Smooth muscle cell (in vitro differentiated cells): ENCODE measurements at regions not wholly inside any gene's neighbourhood (a gene's known extent, or its start where the extent isn't known, plus 50 kb on each side); places are given as distances from the start of the nearest gene placed in this dataset.

Experiments used
- DNase-seq: peaks from one replicate; lab custom pipeline; 2025; ENCODE audit not compliant: unreplicated experiment; lab: John Stamatoyannopoulos, UW
- H2AFZ ChIP-seq: fragments of 200-600 bp; sonication (generic); 2 replicates; pipeline ENCODE4 v1.6.0; 2016; ENCODE audit warnings: antibody characterized with exemption, low read depth, mild to moderate bottlenecking
- H3F3A ChIP-seq: fragments of 200-600 bp; sonication (generic); 2 replicates; pipeline ENCODE4 v1.6.0; 2017; ENCODE audit warnings: antibody characterized with exemption, low read depth
- H3K27ac ChIP-seq: fragments of 200-600 bp; sonication (generic); 2 replicates; pipeline ENCODE4 v1.5.1; 2016; ENCODE audit warnings: low read depth, mild to moderate bottlenecking
- H3K27me3 ChIP-seq: fragments of 200-600 bp; sonication (generic); 2 replicates; pipeline ENCODE4 v1.6.1; 2016; ENCODE audit warnings: low read depth, mild to moderate bottlenecking
- H3K36me3 ChIP-seq: fragments of 200-600 bp; sonication (generic); 2 replicates; pipeline ENCODE4 v1.5.1; 2016; ENCODE audit warnings: low read depth
- H3K4me1 ChIP-seq: fragments of 200-600 bp; sonication (generic); 2 replicates; pipeline ENCODE4 v1.5.1; 2016; ENCODE audit warnings: low read depth
- H3K4me2 ChIP-seq: fragments of 200-600 bp; sonication (generic); 2 replicates; pipeline ENCODE4 v1.6.0; 2016; ENCODE audit warnings: mild to moderate bottlenecking
- H3K4me3 ChIP-seq: fragments of 200-600 bp; sonication (generic); 2 replicates; pipeline ENCODE4 v1.5.1; 2016; ENCODE audit warnings: mild to moderate bottlenecking
- H3K79me2 ChIP-seq: fragments of 200-600 bp; sonication (generic); 2 replicates; pipeline ENCODE4 v1.6.0; 2016; ENCODE audit warnings: low read depth, mild to moderate bottlenecking
- H3K9ac ChIP-seq: fragments of 200-600 bp; sonication (generic); 2 replicates; pipeline ENCODE4 v1.6.0; 2016; ENCODE audit warnings: low read depth
- H3K9me3 ChIP-seq: fragments of 200-600 bp; sonication (generic); replicated peaks from 2 replicates; pipeline ENCODE4 v1.5.1; 2016; ENCODE audit warnings: low read depth
- H4K20me1 ChIP-seq: fragments of 200-600 bp; sonication (generic); 2 replicates; pipeline ENCODE4 v1.6.0; 2016; ENCODE audit warnings: low read depth
- CTCF ChIP-seq: fragments of 200-600 bp; sonication (generic); IDR thresholded peaks from 2 replicates; pipeline ENCODE4 v1.5.1; 2017; ENCODE audit warnings: borderline replicate concordance, mild to moderate bottlenecking, antibody characterized with exemption; ENCODE audit not compliant: insufficient read depth, poor library complexity, severe bottlenecking
- WGBS: methylation state at CpG from one replicate; pipeline ENCODE4 v1.1.7; 2016; ENCODE audit warnings: low lambda C conversion rate; 5-methylcytosine and 5-hydroxymethylcytosine counted together

GRCh38 chr6:12481292-12481691, 191.1 kb downstream of the EDN1 start:
- H3K36me3 ChIP-seq, result no peaks in the 10 kb centered on the region
- no peaks in the 10 kb centered on the region for H3K4me1 ChIP-seq
- no peaks in the 10 kb centered on the region for H3K27me3 ChIP-seq
- no peaks in the 10 kb centered on the region for H3K9me3 ChIP-seq
- H3K9ac ChIP-seq, result no peak overlapping the region
- 97% methylated on average over 2 of the region's 2 CpGs for WGBS
- no peak overlapping the region for H2AFZ ChIP-seq
- no peak overlapping the region for H3K4me2 ChIP-seq
- H3F3A ChIP-seq, result no peaks in the 10 kb centered on the region
- no peak overlapping the region for H3K4me3 ChIP-seq
- no peak for DNase-seq
- H3K27ac ChIP-seq, result no peak overlapping the region
- no peaks in the 10 kb centered on the region for H3K79me2 ChIP-seq
- H4K20me1 ChIP-seq, result no peaks in the 10 kb centered on the region
- no peak for TF ChIP-seq CTCF

GRCh38 chr6:12481850-12482249, 191.7 kb downstream of the EDN1 start:
- no peak for TF ChIP-seq CTCF
- H3K9ac ChIP-seq, result no peak overlapping the region
- no peak overlapping the region for H3K4me3 ChIP-seq
- H3K27me3 ChIP-seq, result no peaks in the 10 kb centered on the region
- no peak overlapping the region for H3K27ac ChIP-seq
- no peaks in the 10 kb centered on the region for H3K79me2 ChIP-seq
- H3K4me1 ChIP-seq, result no peaks in the 10 kb centered on the region
- H3F3A ChIP-seq, result no peaks in the 10 kb centered on the region
- H4K20me1 ChIP-seq, result no peaks in the 10 kb centered on the region
- H3K9me3 ChIP-seq, result no peaks in the 10 kb centered on the region
- H2AFZ ChIP-seq, result no peak overlapping the region
- no peaks in the 10 kb centered on the region for H3K36me3 ChIP-seq
- no peak for DNase-seq
- no peak overlapping the region for H3K4me2 ChIP-seq
- 95% methylated on average over 2 of the region's 2 CpGs for whole genome bisulfite sequencing

GRCh38 chr6:12482386-12483375, 192.5 kb downstream of the EDN1 start:
- TF ChIP-seq CTCF, result peak; percentile 5
- DNase-seq, result no peak
- H3K4me2 ChIP-seq, result peak overlapping the region; percentile 50
- H3K27ac ChIP-seq, result peak overlapping the region; percentile 83
- H2AFZ ChIP-seq, result no peak overlapping the region
- no peak overlapping the region for H3K9ac ChIP-seq
- WGBS, result 91% methylated on average over 5 of the region's 5 CpGs
- no peaks in the 10 kb centered on the region for H3F3A ChIP-seq
- no peaks in the 10 kb centered on the region for H4K20me1 ChIP-seq
- H3K79me2 ChIP-seq, result no peaks in the 10 kb centered on the region
- no peaks in the 10 kb centered on the region for H3K4me1 ChIP-seq
- no peak overlapping the region for H3K4me3 ChIP-seq
- H3K9me3 ChIP-seq, result no peaks in the 10 kb centered on the region
- H3K36me3 ChIP-seq, result no peaks in the 10 kb centered on the region
- H3K27me3 ChIP-seq, result no peaks in the 10 kb centered on the region

- H3K36me3 ChIP-seq, result no peaks in the 10 kb centered on the region
- no peak for TF ChIP-seq CTCF
- DNase-seq, result no peak
- H3K4me1 ChIP-seq, result no peaks in the 10 kb centered on the region
- no peaks in the 10 kb centered on the region for H3K79me2 ChIP-seq
- no peaks in the 10 kb centered on the region for H4K20me1 ChIP-seq
- no peaks in the 10 kb centered on the region for H3K27me3 ChIP-seq
- no peak overlapping the region for H3K9ac ChIP-seq
- H3K4me3 ChIP-seq, result no peak overlapping the region
- H3F3A ChIP-seq, result no peaks in the 10 kb centered on the region
- H2AFZ ChIP-seq, result no peak overlapping the region
- peak overlapping the region; percentile 83 for H3K27ac ChIP-seq
- WGBS, result 57% methylated on average over 5 of the region's 5 CpGs
- H3K9me3 ChIP-seq, result no peaks in the 10 kb centered on the region
- H3K4me2 ChIP-seq, result peak overlapping the region; percentile 50
These were observed 193.6 kb downstream of the EDN1 start for GRCh38 chr6:12483712-12484111.
